ENCODE measurements at regions not wholly inside any gene's neighbourhood (a gene's known extent, or its start where the extent isn't known, plus 50 kb on each side); places are given as distances from the start of the nearest gene placed in this dataset.
"Not testable (repeated sequence)": the region's sequence is repeated elsewhere in the genome, so short reads cannot be mapped to it uniquely, and the experiment has no call there.

DNA sequence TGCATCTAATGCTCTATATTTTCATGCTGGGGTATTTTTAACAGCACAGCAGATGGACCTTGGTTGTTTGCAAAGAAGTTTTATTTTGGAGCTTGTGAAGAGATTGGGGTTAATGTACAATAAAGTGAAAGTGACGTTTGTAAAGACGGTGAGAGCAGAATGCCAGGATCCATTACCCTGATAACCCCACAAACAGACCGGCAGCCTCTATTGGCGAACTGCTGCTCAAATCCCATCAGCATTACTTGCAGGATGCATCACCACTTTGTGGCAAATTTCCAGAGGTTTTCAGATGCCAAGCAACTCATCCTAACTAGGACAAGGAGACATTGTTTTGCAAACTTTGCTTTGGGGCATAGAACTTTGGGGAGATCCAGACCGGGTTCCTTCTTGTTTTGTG, 383.3 kb upstream of the ZNF462 start:
- H3K9me3 ChIP-seq: no peaks in the 10 kb centered on the region
- TF ChIP-seq, protein P1, sequence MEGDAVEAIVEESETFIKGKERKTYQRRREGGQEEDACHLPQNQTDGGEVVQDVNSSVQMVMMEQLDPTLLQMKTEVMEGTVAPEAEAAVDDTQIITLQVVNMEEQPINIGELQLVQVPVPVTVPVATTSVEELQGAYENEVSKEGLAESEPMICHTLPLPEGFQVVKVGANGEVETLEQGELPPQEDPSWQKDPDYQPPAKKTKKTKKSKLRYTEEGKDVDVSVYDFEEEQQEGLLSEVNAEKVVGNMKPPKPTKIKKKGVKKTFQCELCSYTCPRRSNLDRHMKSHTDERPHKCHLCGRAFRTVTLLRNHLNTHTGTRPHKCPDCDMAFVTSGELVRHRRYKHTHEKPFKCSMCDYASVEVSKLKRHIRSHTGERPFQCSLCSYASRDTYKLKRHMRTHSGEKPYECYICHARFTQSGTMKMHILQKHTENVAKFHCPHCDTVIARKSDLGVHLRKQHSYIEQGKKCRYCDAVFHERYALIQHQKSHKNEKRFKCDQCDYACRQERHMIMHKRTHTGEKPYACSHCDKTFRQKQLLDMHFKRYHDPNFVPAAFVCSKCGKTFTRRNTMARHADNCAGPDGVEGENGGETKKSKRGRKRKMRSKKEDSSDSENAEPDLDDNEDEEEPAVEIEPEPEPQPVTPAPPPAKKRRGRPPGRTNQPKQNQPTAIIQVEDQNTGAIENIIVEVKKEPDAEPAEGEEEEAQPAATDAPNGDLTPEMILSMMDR (IDR thresholded peaks at IDR 0.05): no peak

DNA sequence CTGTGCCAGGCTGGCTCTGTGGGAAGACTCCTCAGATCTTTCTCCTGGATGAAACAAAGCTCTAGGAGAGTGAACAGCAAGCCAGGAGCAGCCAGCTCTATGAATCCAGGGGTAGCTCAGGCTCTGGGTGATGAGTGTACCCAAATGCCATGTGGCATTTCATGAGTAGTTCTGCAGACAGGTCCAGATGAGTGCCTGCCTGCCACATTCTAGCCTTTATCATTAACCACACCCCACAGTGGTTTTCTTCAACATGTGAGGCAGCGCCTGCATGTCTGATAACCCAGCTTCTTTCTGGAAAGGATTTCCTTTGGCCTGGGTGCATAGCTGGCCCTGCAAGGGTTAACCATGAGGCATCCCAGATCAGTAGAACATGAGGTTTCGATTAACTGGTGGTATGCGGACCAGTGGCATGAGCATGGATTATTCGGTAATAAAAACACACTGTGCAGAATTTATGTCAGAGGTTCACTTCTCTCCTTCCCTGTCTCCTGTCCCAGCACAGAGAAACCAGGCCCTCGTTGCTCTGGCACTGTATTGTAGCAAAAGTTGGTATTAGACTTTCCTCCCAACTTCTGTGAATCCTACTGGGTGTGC, 381.9 kb upstream of the ZNF462 start:
- no peaks in the 10 kb centered on the region for H3K27me3 ChIP-seq
- no peaks in the 10 kb centered on the region for H3K36me3 ChIP-seq
- H3K4me3 ChIP-seq: no peak overlapping the region
- H3K27ac ChIP-seq: no peak overlapping the region
- TF ChIP-seq, protein P1 (IDR thresholded peaks at IDR 0.05): no peak
- DNase-seq (ENCODE audit: low spot score): no peak
- H3K9me3 ChIP-seq: no peaks in the 10 kb centered on the region
- H3K4me1 ChIP-seq: peaks cover 0 to 26% of the 10 kb centered on the region in 2 donors

More for the DNA sequence above, 383.3 kb upstream of the ZNF462 start:
- H3K4me3 ChIP-seq: no peak overlapping the region
- no peak for DNase-seq (ENCODE audit: low spot score)
- no peak overlapping the region for H3K27ac ChIP-seq
- H3K36me3 ChIP-seq: no peaks in the 10 kb centered on the region
- no peaks in the 10 kb centered on the region for H3K27me3 ChIP-seq
- peaks cover 0 to 26% of the 10 kb centered on the region in 2 donors for H3K4me1 ChIP-seq

DNA sequence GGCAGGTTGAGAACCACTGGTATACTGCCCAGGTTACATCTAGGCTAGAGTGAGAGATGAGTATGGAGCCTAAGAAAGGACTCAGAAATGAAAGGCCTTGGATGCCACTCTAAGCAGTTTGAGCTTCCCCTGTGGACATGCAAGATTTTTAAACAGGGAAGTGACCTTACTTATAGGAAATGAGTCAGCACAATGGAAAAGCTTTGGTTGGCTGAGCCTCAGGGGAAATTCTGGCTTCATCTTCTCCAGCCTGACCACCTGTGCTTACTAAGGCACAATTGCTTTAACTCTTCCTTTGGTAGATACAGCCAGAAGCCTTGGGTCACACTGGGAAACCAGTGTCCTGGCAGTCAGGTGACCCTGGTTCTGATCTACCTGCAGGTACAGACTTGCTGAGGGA, 380.2 kb upstream of the ZNF462 start:
- H3K4me3 ChIP-seq: no peak overlapping the region
- H3K36me3 ChIP-seq: no peaks in the 10 kb centered on the region
- peaks cover 0 to 26% of the 10 kb centered on the region in 2 donors for H3K4me1 ChIP-seq
- no peak for DNase-seq (ENCODE audit: low spot score)
- H3K9me3 ChIP-seq: no peaks in the 10 kb centered on the region
- H3K27me3 ChIP-seq: no peaks in the 10 kb centered on the region
- TF ChIP-seq, protein P1 (IDR thresholded peaks at IDR 0.05): no peak
- H3K27ac ChIP-seq: no peak overlapping the region

DNA sequence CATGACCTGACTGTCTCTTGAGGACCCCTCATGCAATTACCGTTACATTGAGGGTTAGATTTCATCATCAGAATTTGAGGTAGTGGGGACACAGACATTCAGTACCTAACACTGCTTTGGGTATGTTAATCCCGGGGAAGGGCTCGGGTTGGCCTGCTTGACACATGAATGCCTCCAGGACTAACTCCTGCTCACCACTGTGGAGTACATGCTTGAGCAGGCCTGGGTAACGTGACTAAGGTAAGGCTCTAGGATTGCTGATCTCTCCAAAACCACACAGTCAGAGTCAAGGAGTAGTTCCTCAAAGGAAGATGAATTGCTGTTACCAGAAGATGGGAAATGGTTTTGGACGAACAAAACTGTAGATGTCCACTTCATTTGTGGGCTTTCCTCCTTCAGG, 376.3 kb upstream of the ZNF462 start:
- Histone ChIP-seq H3K4me1 (peaks cover 0 to 5% of the 10 kb centered on the region in 2 donors), H3K9me3 (no peaks in the 10 kb centered on the region), H3K27ac (no peak overlapping the region), H3K4me3 (no peak overlapping the region), H3K27me3 (no peaks in the 10 kb centered on the region), H3K36me3 (no peaks in the 10 kb centered on the region)
- TF ChIP-seq, protein P1 (IDR thresholded peaks at IDR 0.05): no peak
- no peak for DNase-seq (ENCODE audit: low spot score)

DNA sequence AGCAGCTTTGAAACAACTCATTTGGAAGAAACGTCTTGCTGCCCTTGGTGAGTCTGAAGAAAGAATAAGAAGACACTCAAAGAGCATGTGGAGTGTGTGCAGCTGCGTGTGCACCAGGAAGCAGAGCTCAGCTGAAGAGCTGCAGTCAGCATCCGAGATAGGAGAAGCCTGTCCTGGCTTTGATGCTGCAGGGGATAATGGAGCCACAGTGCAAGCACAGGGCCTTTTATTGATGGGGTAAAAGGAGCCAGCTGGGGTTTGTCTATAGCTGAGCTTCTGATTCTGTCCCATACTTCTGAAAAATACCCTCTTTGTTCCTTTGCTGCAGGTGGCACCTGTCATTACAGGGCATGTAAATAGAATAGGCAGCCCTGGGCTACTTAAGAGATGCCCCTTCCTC, 375.7 kb upstream of the ZNF462 start:
- H3K27ac ChIP-seq: no peak overlapping the region
- DNase-seq (ENCODE audit: low spot score): no peak
- H3K4me1 ChIP-seq: peaks cover 0 to 5% of the 10 kb centered on the region in 2 donors
- H3K4me3 ChIP-seq: no peak overlapping the region
- no peaks in the 10 kb centered on the region for H3K9me3 ChIP-seq
- no peaks in the 10 kb centered on the region for H3K36me3 ChIP-seq
- TF ChIP-seq, protein P1 (IDR thresholded peaks at IDR 0.05): no peak
- no peaks in the 10 kb centered on the region for H3K27me3 ChIP-seq

DNA sequence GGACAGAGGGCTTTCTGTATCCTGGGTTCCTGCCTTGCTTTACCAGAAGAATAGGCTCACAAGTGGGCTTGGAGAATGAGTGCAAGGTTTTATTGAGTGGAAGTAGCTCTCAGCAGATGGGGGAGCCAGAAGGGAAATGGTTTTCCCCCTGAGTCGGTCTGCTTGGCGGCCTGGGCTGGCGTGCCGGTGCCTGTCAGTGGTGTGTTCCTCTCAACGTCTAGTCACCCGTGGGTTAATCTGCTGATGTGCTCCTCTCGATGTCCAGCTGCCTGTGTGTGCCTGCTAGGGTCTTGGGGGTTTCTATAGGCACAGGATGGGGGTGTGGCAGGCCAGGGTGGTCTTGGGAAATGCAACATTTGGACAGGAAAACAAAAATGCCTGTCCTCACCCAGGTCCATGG, 370.8 kb upstream of the ZNF462 start:
- H3K9me3 ChIP-seq; DNase-seq (ENCODE audit: low spot score); H3K4me3 ChIP-seq; H3K4me1 ChIP-seq; H3K27ac ChIP-seq; H3K36me3 ChIP-seq; H3K27me3 ChIP-seq: not testable (repeated sequence)

Measured in right atrium auricular region (tissue), 2 donors.